OCI-LY7 (cell line): ENCODE measurements at regions not wholly inside any gene's neighbourhood (a gene's known extent, or its start where the extent isn't known, plus 50 kb on each side); places are given as distances from the start of the nearest gene placed in this dataset.

Experiments
- CTCF ChIP-seq: fragments of 200-600 bp; sonication (generic); conservative IDR thresholded peaks from 2 replicates; pipeline ENCODE4 v1.5.1; 2014; ENCODE audit warnings: mild to moderate bottlenecking, antibody characterized with exemption, low read length, moderate library complexity, mixed read lengths
- EZH2phosphoT487 ChIP-seq: fragments of 200-600 bp; sonication (generic); IDR thresholded peaks from 2 replicates; pipeline ENCODE4 v1.6.1; 2018; ENCODE audit warnings: low read depth, borderline replicate concordance, mild to moderate bottlenecking, mixed run types, antibody characterized with exemption, low read length, moderate library complexity, mixed read lengths

DNA sequence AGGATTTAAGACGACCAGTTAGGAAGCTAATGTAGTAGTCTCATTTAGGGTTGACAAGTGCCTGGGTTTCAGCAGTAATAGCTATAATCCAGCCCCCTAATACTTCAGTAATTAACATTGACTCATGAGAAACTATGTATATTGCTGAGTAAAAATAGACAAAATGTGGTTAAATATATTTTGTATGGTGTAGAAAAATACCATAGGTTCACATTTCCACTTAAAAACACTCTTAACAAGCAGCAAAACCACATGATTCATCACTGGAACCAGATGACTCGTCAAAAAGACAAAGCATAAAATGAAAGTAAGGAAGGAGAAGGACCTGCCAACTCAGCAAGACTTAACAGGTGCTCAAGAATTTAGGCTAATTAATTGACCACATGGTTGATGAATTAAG, 288.9 kb downstream of the EFHB start:
- no peak for TF ChIP-seq CTCF
- TF ChIP-seq EZH2phosphoT487: no peak
